Keratinocyte (primary cell): ENCODE measurements at regions not wholly inside any gene's neighbourhood (a gene's known extent, or its start where the extent isn't known, plus 50 kb on each side); places are given as distances from the start of the nearest gene placed in this dataset.

Experiments used
- EZH2 ChIP-seq: IDR thresholded peaks from one replicate; pipeline ENCODE4 v1.6.1; 2012; ENCODE audit warnings: inconsistent platforms, mild to moderate bottlenecking, low read length, moderate library complexity
- TF ChIP-seq, protein P1 (sequence below), 3 experiments: IDR thresholded peaks in 1 of 3; conservative IDR thresholded peaks in 1 of 3; optimal IDR thresholded peaks in 1 of 3; 2 replicates in 2 of 3; 3 replicates in 1 of 3; pipeline versions ENCODE3 to v1.5.1; 2011; ENCODE audit warnings: low read length in 3 of 3, mild to moderate bottlenecking in 3 of 3, moderate library complexity in 2 of 3, control low read depth in 1 of 3, inconsistent platforms in 1 of 3; ENCODE audit not compliant: insufficient read depth in 2 of 3; ENCODE audit errors: extremely low read depth in 1 of 3

DNA sequence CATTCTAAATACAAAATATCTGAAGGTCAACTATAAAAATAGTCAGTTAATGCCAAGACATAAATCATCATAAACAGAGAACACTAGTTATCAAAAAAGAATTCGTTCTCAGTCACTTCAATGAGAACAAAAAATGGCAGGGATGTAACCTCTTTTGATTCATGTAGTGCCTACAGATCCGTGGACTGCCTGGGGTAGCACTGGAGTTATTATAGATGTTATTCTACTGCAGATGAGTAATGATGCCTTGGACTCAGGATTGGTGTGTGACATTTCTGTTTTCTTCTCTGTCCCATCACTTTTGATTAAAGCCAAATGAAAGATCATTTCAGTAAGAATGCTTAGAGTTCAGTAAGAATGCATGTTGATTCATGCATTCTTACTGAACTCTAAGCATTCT is 440.4 kb downstream of the FAM133A start:
- TF ChIP-seq EZH2 = no peak
- TF ChIP-seq, protein P1, sequence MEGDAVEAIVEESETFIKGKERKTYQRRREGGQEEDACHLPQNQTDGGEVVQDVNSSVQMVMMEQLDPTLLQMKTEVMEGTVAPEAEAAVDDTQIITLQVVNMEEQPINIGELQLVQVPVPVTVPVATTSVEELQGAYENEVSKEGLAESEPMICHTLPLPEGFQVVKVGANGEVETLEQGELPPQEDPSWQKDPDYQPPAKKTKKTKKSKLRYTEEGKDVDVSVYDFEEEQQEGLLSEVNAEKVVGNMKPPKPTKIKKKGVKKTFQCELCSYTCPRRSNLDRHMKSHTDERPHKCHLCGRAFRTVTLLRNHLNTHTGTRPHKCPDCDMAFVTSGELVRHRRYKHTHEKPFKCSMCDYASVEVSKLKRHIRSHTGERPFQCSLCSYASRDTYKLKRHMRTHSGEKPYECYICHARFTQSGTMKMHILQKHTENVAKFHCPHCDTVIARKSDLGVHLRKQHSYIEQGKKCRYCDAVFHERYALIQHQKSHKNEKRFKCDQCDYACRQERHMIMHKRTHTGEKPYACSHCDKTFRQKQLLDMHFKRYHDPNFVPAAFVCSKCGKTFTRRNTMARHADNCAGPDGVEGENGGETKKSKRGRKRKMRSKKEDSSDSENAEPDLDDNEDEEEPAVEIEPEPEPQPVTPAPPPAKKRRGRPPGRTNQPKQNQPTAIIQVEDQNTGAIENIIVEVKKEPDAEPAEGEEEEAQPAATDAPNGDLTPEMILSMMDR (optimal IDR thresholded peaks at IDR 0.05 in 1 of 3, IDR thresholded peaks at IDR 0.05 in 1 of 3, conservative IDR thresholded peaks at IDR 0.05 in 1 of 3; ENCODE audit: extremely low read depth in 1 of 3, insufficient read depth in 2 of 3, low read length in 3 of 3) = no peak
